SK-MEL-5 (cell line): ENCODE measurements at regions not wholly inside any gene's neighbourhood (a gene's known extent, or its start where the extent isn't known, plus 50 kb on each side); places are given as distances from the start of the nearest gene placed in this dataset.

Experiments used
- DNase-seq: peaks from one replicate; pipeline ENCODE4 v3.0.0-alpha.2; 2016; ENCODE audit warnings: low read depth, low spot score
- in situ Hi-C: cut with HindIII; loops from 2 replicates; pipeline ENCODE4 v1.10.0; 2016; ENCODE audit warnings: low sequenced_read_pairs, high pct_unique_total_duplicates, low pct_unique_long_range_greater_than_20kb

DNA sequence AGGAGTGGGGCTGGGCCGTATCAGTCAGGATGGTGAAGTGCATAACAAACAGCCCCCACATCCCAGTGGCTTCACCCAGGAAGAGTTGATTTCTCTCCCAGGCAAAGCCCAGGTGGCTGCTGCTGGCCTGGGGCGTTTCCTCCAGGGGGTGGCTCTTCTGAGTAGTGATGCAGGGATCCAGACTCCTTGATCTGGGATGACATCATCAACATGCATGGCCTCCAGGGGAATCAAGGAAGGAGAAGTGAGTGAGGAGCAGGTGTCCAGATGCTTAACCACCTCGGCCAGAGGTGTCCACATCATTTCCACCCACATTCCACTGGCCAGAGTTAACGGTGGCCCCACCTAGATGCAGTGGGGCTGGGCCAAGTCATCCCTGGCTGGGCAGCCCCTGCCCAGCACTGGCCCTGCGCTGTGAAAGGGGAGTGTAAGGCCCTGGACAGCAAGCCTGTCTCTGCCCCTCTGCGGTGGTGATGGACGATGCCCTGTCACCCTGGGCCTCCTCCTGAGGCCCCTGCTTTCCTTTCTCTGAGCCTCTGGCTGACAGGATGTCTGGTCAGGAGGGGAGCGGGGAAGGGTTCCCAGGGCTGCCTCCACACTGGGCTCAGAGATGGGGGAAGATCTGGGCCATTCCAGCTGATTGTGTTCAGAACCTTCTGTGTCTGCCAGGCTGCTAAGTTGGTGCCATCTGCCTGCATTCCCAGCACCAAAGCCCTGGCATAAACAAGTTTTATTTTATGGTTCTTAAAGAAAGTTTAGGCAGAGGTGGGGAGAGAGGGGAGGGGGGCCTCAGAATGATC lies 598.2 kb downstream of the MATN1 start:
- DNase-seq, result no peak
- in situ Hi-C loops, result no loop called here

DNA sequence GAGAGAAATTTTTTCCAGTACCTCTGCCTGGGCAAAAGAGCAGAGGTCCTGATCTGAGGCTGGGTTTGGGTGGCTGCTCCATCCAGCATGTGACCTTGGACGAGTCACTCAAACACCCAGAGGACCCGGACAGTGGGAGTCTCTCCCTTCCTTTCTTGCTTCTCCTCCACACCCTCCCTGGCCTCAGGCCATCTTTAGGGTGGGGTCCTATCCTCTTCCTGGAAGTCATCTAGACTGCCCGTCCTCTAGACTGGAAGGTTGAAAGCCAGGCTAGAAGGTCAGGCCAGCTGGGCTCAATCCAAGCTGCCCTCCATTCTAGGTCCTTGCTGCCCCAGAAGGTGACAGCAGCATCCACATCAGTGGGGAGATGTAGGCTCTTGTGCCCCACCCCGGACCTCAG lies 599.5 kb downstream of the MATN1 start:
- in situ Hi-C loops, result no loop called here

DNA sequence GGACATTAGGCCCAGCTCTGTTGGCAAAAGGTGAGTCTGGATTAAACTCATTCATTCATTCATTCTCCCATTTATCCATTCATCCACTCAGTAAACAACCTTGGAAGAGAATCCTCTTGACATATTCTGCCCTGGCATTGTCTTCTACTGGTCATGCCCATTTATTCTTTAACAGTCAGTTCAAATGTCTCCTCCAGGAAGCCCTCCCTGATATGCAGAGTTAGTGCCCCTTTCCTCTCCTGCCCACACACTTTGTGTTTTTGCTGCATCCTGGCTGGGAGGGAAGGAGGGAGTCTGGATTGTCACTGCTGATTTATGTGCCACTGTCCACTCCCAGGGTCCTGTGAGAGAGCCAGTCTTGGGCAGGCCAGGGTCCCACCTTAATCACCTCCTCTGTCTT lies 600.3 kb downstream of the MATN1 start:
- in situ Hi-C loops, result no loop called here
- no peak for DNase-seq

More for the DNA sequence above, 599.5 kb downstream of the MATN1 start:
- DNase-seq, result no peak

DNA sequence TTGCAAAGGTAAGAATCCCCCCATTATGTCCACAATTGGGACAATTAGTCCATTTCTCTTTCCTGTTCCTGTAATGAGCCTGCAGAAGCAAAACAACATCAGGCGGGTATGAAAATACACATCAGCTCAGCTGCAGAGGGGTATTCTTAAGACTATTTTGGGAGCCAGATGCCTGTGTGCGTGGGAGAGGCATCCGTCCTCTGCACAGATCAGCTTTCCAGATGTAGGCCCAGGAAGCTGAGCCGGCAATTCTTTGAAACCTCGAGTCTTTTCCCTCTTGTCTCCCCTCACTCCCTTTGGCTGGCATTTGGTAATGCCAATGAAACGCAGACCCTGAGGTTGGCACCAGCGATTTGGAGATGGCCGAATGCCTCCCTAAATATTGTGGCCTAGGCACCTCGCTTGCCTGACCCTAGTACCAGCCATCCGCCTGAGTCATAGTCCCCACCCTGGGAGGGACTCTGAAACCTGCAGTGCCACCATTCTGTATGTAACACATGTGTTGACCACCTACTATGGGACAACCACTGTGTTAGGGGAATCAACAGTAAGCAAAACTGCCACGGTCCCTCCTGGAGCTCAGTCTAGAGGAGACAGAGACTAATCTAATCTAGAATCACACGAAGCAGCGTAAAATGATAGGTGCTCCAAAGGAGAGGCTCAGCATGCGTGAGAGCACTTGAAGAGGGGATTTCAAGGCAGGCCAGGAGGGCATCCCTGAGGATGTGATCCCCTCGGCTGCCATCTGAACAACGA lies 603.0 kb downstream of the MATN1 start:
- no peak for DNase-seq
- in situ Hi-C loops, result no loop called here

DNA sequence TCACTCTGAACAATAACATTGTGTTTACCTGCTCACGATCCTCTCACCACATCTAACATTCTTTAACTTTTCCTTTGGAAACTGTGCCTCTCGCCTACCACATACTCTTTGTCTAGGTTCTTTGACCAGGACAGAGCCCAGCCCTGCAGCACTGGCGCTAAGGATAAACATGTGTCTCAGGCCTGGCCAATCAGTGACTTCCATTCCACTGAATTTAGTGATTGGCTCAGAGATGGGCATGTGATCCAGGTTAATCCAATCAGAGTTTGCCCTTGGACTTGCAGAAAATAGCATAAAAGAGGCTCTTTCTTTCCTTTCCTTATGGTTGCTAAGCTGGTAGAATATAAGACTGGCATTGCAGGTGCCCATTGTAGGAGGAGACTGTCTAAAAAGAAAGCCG lies 605.7 kb downstream of the MATN1 start:
- peak; percentile 70 for DNase-seq
- in situ Hi-C loops, result no loop called here

DNA sequence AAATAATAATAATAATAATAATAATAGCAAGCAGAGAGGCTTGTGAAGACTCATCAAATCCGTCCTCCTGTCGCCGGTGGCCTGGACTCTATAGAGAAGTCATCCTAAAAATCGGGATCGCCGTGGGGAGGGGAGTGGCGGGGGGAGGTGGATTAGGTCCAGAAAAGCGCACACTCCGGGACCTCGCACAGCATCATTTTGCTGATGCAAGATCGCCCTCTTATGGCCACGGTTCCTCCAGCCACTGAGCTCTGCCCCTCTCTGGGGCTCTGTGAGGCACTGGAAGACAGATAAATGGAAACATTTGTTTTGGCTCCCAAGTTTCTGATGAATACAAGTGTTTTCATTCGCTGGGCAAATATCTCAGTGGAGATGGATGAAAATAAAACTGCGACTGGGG lies 612.0 kb downstream of the MATN1 start:
- DNase-seq, result peak; percentile 66
- in situ Hi-C loops, result no loop called here

DNA sequence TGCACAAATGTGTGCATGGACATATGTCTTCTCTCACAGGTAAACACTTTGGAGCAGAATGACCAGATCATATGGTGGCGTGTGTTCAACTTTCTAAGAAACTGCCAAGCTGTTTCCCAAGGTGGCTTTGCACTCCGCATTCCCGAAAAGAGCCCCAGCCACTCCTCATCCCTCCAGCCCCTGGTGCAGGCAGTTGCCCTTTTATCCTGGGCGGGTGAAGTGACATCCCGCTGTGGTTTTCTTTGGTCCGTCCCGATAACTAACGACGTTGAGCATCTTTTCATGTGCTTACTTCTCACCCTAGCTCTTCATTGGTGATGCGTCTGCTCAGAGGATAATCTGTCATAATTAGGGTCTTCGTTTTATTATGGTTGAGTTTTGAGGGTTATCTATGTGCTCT lies 612.5 kb downstream of the MATN1 start:
- in situ Hi-C loops, result no loop called here
- DNase-seq, result no peak

DNA sequence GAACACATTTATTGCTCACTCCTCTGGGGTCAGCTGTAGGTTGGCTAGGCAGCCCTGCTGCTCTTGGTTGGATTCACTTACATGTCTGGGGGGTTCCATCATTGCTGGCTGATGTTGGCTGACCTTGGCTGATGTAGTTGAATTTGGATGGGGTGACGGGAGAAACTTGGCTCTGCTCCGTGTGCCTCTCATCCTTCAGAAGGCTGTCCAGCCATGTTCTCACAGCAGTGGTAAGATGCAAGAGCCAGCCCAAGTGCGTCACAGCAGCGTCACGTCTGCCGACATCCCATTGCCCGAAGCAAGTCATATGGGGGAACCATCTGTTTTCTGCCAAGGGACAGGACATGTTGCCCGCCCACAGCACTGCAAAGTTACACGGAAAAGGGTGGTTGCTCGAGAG lies 613.5 kb downstream of the MATN1 start:
- peak; percentile 80 for DNase-seq

DNA sequence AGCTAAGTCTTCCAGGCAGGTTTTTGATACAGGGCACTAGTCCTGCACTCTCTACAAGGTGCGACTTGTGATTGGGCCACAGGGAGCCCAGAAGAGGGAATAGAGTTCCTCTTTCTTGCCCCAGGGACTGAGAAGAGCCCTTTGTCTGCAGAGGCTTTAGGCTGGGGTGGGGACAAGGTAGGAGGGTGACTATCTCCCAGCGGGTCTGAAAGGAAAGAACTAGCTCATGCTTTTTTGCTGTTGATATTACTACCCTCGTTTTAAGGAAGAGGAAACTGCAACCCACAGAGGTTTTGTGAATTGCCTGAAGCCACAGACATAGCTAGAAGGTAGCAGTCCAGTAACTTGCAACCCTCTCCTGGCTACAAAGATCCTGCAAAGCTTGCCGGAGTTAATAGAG lies 615.2 kb downstream of the MATN1 start:
- no peak for DNase-seq
- in situ Hi-C loops, result no loop called here

More for the DNA sequence above, 613.5 kb downstream of the MATN1 start:
- in situ Hi-C loops, result no loop called here

DNA sequence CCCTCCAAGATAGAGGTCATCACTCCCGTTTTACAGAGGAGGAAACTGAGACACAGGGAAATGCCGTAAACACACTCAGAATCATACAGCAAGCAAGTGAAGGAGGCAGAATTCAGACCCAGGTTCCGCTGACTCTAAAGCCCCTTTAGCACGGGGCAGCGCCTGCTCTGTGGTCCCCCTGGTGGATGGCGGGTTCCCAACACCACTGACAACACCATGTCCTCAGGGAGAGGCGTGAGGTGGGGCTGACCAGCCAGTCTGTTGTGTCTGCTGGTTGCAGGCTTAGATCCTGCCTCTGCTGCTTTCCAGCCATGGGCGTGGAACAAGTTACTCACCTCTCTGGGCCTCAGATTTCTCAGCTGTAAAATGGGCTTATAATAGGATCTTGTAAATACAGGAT lies 617.3 kb downstream of the MATN1 start:
- in situ Hi-C loops, result no loop called here
- DNase-seq, result peak; percentile 57

DNA sequence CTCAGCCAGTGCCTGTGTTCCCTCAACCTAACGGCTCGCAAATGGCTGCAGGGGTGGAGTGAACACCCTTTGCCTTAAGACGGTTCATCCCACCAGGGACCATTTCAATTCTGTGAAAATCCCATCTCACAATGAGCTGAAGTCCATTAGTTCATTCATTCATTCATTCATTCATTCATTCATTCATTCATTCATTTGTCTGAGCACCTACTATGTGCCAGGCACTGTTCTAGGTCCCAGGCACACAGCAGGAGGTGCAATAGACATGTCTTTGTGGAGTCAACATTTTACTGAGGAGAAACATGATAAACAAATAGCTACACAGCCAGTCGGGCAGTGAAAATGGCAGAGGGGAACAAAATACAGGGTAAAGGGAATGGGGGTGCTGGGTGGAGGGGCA lies 618.8 kb downstream of the MATN1 start:
- DNase-seq, result no peak
- in situ Hi-C loops, result no loop called here

DNA sequence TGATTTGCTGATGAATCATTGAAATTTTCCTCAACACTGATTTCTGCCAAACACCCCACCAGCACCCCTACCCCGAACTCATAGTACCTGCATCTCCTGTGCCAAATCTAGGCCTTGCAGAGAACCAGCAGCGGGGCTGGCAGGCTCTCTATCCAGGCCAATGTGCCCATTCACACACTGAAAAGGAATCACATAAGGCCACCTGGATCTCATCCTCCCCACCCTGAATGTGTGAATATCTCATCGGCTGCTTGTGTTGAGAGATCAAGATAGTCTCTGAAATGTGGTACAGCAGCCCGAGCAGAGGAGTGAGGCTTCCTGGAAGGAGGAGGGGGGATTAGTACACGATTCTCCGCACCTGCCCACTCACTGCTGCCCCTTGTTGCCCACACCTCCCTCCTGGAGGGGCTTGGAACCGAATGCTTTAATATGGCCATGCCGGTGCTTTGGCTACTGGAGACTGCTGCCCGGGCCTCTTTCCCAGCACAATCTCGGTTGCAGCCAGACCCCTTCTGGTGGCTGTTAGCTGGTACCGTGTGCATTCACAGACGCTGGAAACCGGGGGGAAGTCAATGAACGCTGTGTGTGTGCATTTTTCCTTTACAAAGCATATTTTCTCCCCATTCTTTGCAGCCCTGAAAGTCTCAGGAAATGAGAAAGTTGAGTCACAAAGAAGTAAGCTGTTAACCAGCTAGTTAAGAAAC lies 619.5 kb downstream of the MATN1 start:
- no peak for DNase-seq
- in situ Hi-C loops, result no loop called here

DNA sequence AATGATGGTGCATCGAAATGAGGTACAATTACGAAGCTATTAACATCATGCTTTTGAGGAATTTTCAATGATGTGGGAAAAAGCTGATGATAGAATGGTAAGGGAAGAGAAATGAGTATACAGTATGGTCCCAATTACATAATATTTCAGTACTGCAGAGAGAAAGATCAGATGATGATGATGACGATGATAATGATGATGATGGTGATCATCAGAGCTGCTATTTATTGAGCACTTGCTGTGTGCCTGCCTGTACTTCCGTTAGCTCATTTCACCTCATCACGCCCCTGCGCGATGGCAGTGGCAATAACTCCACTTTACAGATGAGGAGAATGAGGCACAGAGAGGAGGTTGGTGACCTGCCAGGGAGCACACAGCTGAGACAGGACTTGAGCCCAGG lies 620.8 kb downstream of the MATN1 start:
- in situ Hi-C loops, result no loop called here

DNA sequence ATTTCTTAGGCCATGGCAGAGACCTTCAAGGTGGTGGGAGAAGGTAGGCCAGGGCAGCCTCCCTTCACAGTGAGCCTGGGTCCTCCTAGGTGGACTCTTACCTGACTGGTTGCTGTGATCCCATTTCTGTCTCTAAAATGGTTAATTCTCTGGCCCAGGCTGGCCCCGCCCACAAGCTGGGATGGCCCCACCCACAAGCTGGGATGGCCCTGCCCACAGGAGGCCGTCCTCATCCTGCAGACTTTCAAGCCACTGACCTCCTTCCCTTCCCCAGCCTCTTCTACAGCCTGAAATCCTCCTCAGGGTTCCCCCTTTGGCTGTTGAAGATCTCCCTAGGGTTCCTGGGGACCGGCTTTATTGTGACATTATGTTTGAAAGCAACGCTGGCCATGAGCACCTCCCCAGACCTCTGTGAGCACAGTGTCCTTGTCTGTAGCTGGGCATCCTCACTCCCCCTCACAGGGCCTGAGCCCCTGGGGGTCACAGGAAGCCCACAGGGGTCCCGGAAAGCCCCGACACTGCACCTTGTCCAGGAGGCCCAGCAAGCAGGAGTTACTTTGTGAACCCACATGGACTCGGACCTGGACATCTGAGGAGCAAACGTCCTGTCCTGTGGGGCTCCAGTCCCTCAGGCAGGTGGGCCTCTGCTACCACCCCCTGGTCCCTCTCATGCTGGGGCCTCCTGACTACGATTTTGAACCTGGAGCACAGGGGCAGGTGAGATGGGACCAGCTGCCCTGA lies 621.7 kb downstream of the MATN1 start:
- in situ Hi-C loops, result no loop called here
- peak; percentile 38 for DNase-seq

More for the DNA sequence above, 620.8 kb downstream of the MATN1 start:
- no peak for DNase-seq

DNA sequence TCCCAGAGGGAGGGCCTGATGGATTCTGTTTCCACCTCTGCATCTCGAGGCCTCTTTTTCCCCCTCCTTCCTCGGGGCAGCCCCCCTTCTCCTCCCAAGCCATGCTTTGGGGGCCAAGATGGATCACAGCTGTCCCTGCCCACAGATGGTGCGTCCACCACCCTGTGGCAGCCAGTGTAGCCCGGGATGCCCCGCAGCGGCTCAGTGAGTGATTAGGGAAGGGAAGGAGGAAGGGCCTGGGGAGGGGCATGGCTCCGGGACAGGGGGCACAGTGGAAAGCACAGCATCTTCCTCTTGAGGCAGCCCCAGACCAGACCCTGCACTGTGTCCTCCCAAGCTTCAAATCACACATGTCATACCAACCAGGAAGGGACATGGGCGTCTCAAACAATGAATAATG lies 622.4 kb downstream of the MATN1 start:
- DNase-seq, result no peak
- in situ Hi-C loops, result no loop called here

DNA sequence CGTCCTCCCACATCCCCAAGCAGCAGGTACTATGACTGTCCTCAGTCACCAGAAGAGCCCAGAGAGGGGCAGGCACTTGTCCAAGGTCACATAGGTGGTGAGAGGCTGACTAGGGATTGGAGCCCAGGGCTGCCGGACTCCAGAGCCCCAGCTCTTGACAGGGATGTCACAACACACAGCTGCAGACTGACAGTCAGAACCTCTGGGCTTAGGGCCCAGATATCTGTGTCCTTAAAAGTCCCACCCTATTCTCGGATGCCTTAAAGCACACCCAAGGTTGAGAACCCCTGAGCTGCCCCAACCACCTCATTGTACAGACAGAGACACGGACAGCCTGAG lies 622.9 kb downstream of the MATN1 start:
- in situ Hi-C loops, result no loop called here
- DNase-seq, result no peak

DNA sequence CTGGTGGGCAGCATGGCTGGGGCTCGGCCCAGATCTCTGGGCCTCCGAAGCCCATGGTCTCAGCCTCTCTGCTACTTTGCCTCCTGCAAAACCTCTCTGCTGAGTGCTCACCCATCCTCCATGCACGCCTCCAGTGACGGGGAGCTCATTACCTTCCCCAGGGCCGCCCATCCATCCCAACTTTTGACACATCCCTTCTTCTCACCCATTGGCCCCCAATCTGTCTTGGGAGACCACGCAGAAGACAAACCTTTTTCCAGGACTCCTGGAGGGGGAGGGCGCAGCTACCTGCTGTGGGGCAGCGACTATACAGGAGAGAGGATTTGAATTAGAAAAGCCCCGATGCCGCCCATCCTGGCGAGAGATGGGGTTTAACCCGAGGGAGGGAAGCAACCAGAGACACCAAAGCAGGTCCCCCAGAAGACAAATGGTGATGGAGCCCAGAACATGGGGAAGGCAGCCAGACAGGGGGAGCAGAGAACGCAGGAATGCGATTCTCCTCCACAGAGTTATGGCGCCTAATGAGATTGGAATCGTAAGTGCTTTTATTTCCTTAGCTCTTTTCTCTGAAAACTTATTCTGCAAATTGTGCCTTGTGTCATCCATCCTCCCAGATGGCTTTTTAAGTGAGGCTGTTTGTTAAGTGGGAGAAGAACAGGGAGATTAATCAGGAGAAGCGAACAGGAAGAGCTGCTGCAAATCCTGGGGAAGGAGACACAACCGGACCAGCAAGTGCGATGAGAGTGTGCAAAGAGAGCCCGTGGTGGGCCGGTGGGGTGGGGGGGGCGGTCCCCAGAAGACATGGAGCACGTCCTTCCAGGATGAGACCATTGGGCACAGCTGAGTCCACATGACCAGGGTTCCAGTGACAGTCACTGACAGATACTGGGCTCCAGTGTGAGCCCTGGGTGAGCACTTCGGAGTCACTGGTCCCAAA lies 623.5 kb downstream of the MATN1 start:
- DNase-seq, result no peak
- in situ Hi-C loops, result loop anchor here (25.0 kb wide), 1 partner anchor 313 kb away; no protein-coding TSS in a partner anchor
